ENCODE measurements at regions not wholly inside any gene's neighbourhood (a gene's known extent, or its start where the extent isn't known, plus 50 kb on each side); places are given as distances from the start of the nearest gene placed in this dataset.
"Not testable (repeated sequence)": the region's sequence is repeated elsewhere in the genome, so short reads cannot be mapped to it uniquely, and the experiment has no call there.

GRCh38 chr18:3342628-3343027 is 80.7 kb downstream of the MYL12B start:
- Histone ChIP-seq H3K4me2 (no peak overlapping the region), H3K9ac (no peak overlapping the region), H3K27ac (no peak overlapping the region), H3K4me3 (no peak overlapping the region), H3K27me3 (no peaks in the 10 kb centered on the region), H3K9me3 (replicated peaks in 1 of 11) (0 out of 22 replicates have a peak, but pooled peaks cover 0 to 5% (median 0%) of the 10 kb centered on the region in 11 experiments), H3K4me1 (peaks cover 0 to 19% (median 2%) of the 10 kb centered on the region in 10 experiments; a peak in 9 of 20 replicates), H4K20me1 (no peaks in the 10 kb centered on the region), H3K36me3 (no peaks in the 10 kb centered on the region)
- no peak for TF ChIP-seq Cebpa-rat (IDR thresholded peaks at IDR 0.05)

- peaks cover 0 to 10% (median 0%) of the 10 kb centered on the region in 11 experiments; a peak in 2 of 22 replicates for H3K9me3 ChIP-seq (replicated peaks in 1 of 11)
- no peak overlapping the region for H3K27ac ChIP-seq
- H3K4me1 ChIP-seq = peaks cover 0 to 12% (median under 1%) of the 10 kb centered on the region in 10 experiments; a peak in 8 of 20 replicates
- H4K20me1 ChIP-seq = no peaks in the 10 kb centered on the region
- H3K4me3 ChIP-seq = no peak overlapping the region
- TF ChIP-seq Cebpa-rat (IDR thresholded peaks at IDR 0.05) = 0 out of 22 replicates have a peak, but pooled peaks of 2 of the 11 experiments have one; percentile 10 to 11
- H3K9ac ChIP-seq = no peak overlapping the region
- no peak overlapping the region for H3K4me2 ChIP-seq
- no peaks in the 10 kb centered on the region for H3K36me3 ChIP-seq
- no peaks in the 10 kb centered on the region for H3K27me3 ChIP-seq
Measured at GRCh38 chr18:3345452-3345851, 83.5 kb downstream of the MYL12B start.

- H3K4me3 ChIP-seq = no peak overlapping the region
- no peaks in the 10 kb centered on the region for H4K20me1 ChIP-seq
- H3K4me1 ChIP-seq = peaks cover 0 to 8% (median 0%) of the 10 kb centered on the region in 10 experiments; a peak in 3 of 20 replicates
- H3K27ac ChIP-seq = no peak overlapping the region
- H3K27me3 ChIP-seq = no peaks in the 10 kb centered on the region
- TF ChIP-seq Cebpa-rat (IDR thresholded peaks at IDR 0.05) = no peak
- H3K4me2 ChIP-seq = peak overlapping the region in 1 of 11 experiments; percentile 52; a peak in 2 of 22 replicates
- no peaks in the 10 kb centered on the region for H3K36me3 ChIP-seq
- no peak overlapping the region for H3K9ac ChIP-seq
- H3K9me3 ChIP-seq (replicated peaks in 1 of 11) = peaks cover 0 to 10% (median 0%) of the 10 kb centered on the region in 11 experiments; a peak in 2 of 22 replicates
Measured at GRCh38 chr18:3345885-3346284, 84.0 kb downstream of the MYL12B start.

- no peaks in the 10 kb centered on the region for H4K20me1 ChIP-seq
- no peak for TF ChIP-seq Cebpa-rat (IDR thresholded peaks at IDR 0.05)
- H3K4me1 ChIP-seq = peaks cover 0 to 7% (median 0%) of the 10 kb centered on the region in 10 experiments; a peak in 3 of 20 replicates
- no peak overlapping the region for H3K4me3 ChIP-seq
- no peak overlapping the region for H3K27ac ChIP-seq
- peaks cover 0 to 10% (median 0%) of the 10 kb centered on the region in 11 experiments; a peak in 2 of 22 replicates for H3K9me3 ChIP-seq (replicated peaks in 1 of 11)
- no peak overlapping the region for H3K4me2 ChIP-seq
- H3K36me3 ChIP-seq = no peaks in the 10 kb centered on the region
- H3K27me3 ChIP-seq = no peaks in the 10 kb centered on the region
- H3K9ac ChIP-seq = no peak overlapping the region
Measured at GRCh38 chr18:3346487-3346886, 84.6 kb downstream of the MYL12B start.

- Histone ChIP-seq H3K9me3 (replicated peaks in 1 of 11) (peaks cover 0 to 10% (median 0%) of the 10 kb centered on the region in 11 experiments; a peak in 2 of 22 replicates), H3K4me2 (no peak overlapping the region), H3K27me3 (no peaks in the 10 kb centered on the region), H3K4me1 (peaks cover 0 to 7% (median 0%) of the 10 kb centered on the region in 10 experiments; a peak in 3 of 20 replicates), H3K27ac (no peak overlapping the region), H3K9ac (no peak overlapping the region), H3K4me3 (no peak overlapping the region), H3K36me3 (no peaks in the 10 kb centered on the region), H4K20me1 (no peaks in the 10 kb centered on the region)
- TF ChIP-seq Cebpa-rat (IDR thresholded peaks at IDR 0.05) = no peak
Measured at GRCh38 chr18:3347286-3347803, 85.4 kb downstream of the MYL12B start.

GRCh38 chr18:3348176-3348575 is 86.2 kb downstream of the MYL12B start:
- Histone ChIP-seq H3K27me3 (no peaks in the 10 kb centered on the region), H3K36me3 (no peaks in the 10 kb centered on the region), H3K9ac (no peak overlapping the region), H4K20me1 (no peaks in the 10 kb centered on the region), H3K4me3 (no peak overlapping the region), H3K27ac (no peak overlapping the region), H3K4me1 (peaks cover 0 to 7% (median 0%) of the 10 kb centered on the region in 10 experiments; a peak in 3 of 20 replicates), H3K9me3 (replicated peaks in 1 of 11) (peaks cover 0 to 10% (median 0%) of the 10 kb centered on the region in 11 experiments; a peak in 2 of 22 replicates), H3K4me2 (no peak overlapping the region)
- no peak for TF ChIP-seq Cebpa-rat (IDR thresholded peaks at IDR 0.05)

- not testable (repeated sequence) for H4K20me1 ChIP-seq; H3K27me3 ChIP-seq; H3K4me3 ChIP-seq; H3K9ac ChIP-seq; H3K9me3 ChIP-seq (replicated peaks in 1 of 11); H3K27ac ChIP-seq; H3K4me1 ChIP-seq; H3K4me2 ChIP-seq; H3K36me3 ChIP-seq
Measured at GRCh38 chr18:3349046-3349841, 87.3 kb downstream of the MYL12B start.

GRCh38 chr18:3350021-3350420 is 88.1 kb downstream of the MYL12B start:
- H3K9ac ChIP-seq = no peak overlapping the region
- H3K4me2 ChIP-seq = no peak overlapping the region
- no peak for TF ChIP-seq Cebpa-rat (IDR thresholded peaks at IDR 0.05)

More at GRCh38 chr18:3350021-3350420, 88.1 kb downstream of the MYL12B start:
- Histone ChIP-seq H4K20me1 (no peaks in the 10 kb centered on the region), H3K4me3 (no peak overlapping the region), H3K27ac (no peak overlapping the region), H3K27me3 (no peaks in the 10 kb centered on the region), H3K36me3 (no peaks in the 10 kb centered on the region), H3K4me1 (peaks cover 0 to 7% (median 0%) of the 10 kb centered on the region in 10 experiments; a peak in 3 of 20 replicates), H3K9me3 (replicated peaks in 1 of 11) (peaks cover 0 to 10% (median 0%) of the 10 kb centered on the region in 11 experiments; a peak in 2 of 22 replicates)
